ENCODE measurements at regions not wholly inside any gene's neighbourhood (a gene's known extent, or its start where the extent isn't known, plus 50 kb on each side); places are given as distances from the start of the nearest gene placed in this dataset.

DNA sequence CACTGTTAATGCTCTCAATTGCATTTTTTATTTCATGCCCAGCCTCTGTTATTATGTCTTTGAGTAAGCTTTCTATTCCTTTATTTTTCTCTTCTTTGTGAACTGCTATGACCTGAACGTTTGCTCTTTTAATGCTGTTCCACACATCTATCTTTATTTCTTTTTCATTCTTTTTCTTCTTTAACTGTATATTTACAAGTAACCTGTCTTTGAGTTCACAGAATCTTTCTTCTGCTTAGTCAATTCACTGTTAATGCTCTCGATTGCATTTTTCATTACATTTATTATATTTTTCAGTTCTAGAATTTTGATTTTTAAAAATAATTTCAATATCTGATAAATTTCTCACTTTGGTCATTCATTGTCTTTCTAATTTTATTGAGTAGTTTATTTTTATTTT is 316.3 kb upstream of the MEF2C start:
- 74 to 78% methylated on average over 2 of the region's 2 CpGs for WGBS, 2 donors
- TF ChIP-seq, protein P1, sequence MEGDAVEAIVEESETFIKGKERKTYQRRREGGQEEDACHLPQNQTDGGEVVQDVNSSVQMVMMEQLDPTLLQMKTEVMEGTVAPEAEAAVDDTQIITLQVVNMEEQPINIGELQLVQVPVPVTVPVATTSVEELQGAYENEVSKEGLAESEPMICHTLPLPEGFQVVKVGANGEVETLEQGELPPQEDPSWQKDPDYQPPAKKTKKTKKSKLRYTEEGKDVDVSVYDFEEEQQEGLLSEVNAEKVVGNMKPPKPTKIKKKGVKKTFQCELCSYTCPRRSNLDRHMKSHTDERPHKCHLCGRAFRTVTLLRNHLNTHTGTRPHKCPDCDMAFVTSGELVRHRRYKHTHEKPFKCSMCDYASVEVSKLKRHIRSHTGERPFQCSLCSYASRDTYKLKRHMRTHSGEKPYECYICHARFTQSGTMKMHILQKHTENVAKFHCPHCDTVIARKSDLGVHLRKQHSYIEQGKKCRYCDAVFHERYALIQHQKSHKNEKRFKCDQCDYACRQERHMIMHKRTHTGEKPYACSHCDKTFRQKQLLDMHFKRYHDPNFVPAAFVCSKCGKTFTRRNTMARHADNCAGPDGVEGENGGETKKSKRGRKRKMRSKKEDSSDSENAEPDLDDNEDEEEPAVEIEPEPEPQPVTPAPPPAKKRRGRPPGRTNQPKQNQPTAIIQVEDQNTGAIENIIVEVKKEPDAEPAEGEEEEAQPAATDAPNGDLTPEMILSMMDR (IDR thresholded peaks at IDR 0.05): no peak
- no peak for TF ChIP-seq POLR2A (IDR thresholded peaks at IDR 0.05)
- H3K27me3 ChIP-seq: no peaks in the 10 kb centered on the region
- intact Hi-C loops (cut with DNase I): no loop called here
- no peaks in the 10 kb centered on the region for H3K36me3 ChIP-seq
- H3K4me1 ChIP-seq: no peaks in the 10 kb centered on the region
- no peak overlapping the region for H3K27ac ChIP-seq
- H3K4me3 ChIP-seq: no peak overlapping the region
- no peak for DNase-seq
- H3K9me3 ChIP-seq: peaks cover 0 to 15% (median 6%) of the 10 kb centered on the region in 3 donors

DNA sequence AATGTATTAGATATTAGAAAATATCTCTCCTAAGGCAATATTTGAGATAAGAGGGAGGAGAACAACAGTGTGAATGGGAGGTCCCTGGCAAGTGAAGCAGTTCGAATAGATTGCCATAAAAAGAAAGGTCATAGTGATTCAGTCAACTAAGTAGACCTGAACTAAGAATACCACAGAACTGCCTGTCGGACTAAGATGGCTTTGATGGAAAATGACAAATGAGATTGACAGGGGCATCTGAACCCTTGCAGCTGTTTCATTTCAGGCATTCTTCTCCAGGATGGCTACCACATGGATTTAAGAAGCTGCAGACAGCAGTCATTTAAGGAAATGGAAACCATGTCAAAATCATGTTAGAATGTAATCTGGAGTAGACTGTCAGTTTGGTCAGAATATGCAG is 308.4 kb upstream of the MEF2C start:
- Histone ChIP-seq H3K27me3 (no peaks in the 10 kb centered on the region), H3K4me3 (no peak overlapping the region), H3K9me3 (no peaks in the 10 kb centered on the region), H3K36me3 (no peaks in the 10 kb centered on the region), H3K27ac (no peak overlapping the region), H3K4me1 (no peaks in the 10 kb centered on the region)
- intact Hi-C loops (cut with DNase I): no loop called here
- TF ChIP-seq, protein P1 (IDR thresholded peaks at IDR 0.05): no peak
- TF ChIP-seq POLR2A (IDR thresholded peaks at IDR 0.05): no peak
- DNase-seq: no peak
- WGBS, 2 donors: 50 to 74% methylated on average over 2 of the region's 2 CpGs

DNA sequence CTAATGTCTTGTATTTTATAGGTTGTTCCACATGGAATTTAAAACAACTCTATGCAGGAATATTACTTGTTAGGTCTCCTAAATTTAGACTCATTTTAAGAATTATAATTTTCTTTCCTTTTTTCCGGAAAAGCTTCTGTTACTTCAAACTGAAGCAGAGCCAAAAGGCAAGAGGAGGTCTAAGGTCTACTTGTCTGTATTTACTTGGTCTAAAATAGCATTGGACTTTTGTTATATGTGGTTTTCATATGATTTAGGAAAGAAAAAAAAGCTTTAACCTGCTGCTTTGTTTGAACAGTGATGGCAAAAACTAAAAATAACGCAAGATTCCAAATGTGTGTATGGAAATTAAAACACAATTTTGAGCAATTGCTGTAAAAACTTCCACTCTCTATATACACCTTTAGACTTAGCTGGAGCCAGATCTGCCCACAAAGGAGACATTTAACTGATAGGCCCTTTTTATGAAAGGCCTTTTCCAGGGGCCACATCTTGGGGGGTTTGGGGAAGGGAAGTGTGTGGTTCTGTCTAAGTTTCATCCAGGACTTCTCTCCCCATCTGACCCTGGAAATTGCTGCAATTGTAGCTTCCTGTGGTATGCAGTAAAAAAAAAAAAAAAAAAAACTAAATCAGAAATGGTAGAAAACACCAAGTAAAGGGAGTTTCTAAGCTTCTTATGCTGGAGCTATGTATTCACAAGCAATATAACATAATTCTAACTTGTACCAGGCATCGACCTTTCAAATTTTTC is 307.7 kb upstream of the MEF2C start:
- H3K36me3 ChIP-seq: no peaks in the 10 kb centered on the region
- WGBS, 2 donors: 70 to 81% methylated on average over 3 of the region's 3 CpGs
- no peak overlapping the region for H3K4me3 ChIP-seq
- H3K27me3 ChIP-seq: no peaks in the 10 kb centered on the region
- no peak for DNase-seq
- H3K9me3 ChIP-seq: no peaks in the 10 kb centered on the region
- TF ChIP-seq POLR2A (IDR thresholded peaks at IDR 0.05): no peak
- TF ChIP-seq, protein P1 (IDR thresholded peaks at IDR 0.05): no peak
- H3K27ac ChIP-seq: no peak overlapping the region
- intact Hi-C loops (cut with DNase I): no loop called here
- H3K4me1 ChIP-seq: no peaks in the 10 kb centered on the region

DNA sequence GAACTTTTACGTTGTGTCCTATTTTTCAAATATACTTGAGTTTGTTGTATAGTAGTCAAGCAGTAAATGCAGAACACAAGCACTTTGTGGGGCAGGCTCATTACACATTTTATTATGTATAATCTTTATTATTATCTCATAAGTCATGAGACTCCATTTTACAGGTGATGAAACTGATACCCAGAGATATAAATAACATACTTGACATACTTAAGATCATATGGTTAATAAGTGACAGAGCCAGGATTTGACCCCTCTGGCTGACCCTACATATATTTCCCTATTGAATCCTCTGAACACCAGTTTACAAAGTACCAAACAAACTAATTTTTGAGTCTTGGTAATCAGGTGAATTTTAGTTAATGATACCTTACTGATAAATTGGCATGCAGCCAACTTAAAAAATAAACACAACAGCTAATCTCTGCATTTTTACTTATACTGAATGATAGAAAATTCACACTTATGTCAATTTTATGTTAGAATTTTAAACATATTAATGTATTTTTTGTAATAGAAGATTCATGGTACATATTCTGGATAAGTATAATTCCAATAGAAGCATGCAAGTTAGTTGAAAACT is 305.0 kb upstream of the MEF2C start:
- intact Hi-C loops (cut with DNase I): no loop called here
- 93 to 100% methylated on average over 1 of the region's 1 CpG for WGBS, 2 donors
- Histone ChIP-seq H3K4me3 (no peak overlapping the region), H3K4me1 (no peaks in the 10 kb centered on the region), H3K27ac (no peak overlapping the region), H3K9me3 (no peaks in the 10 kb centered on the region), H3K27me3 (no peaks in the 10 kb centered on the region), H3K36me3 (no peaks in the 10 kb centered on the region)
- DNase-seq: no peak
- TF ChIP-seq, protein P1 (IDR thresholded peaks at IDR 0.05): no peak
- no peak for TF ChIP-seq POLR2A (IDR thresholded peaks at IDR 0.05)

DNA sequence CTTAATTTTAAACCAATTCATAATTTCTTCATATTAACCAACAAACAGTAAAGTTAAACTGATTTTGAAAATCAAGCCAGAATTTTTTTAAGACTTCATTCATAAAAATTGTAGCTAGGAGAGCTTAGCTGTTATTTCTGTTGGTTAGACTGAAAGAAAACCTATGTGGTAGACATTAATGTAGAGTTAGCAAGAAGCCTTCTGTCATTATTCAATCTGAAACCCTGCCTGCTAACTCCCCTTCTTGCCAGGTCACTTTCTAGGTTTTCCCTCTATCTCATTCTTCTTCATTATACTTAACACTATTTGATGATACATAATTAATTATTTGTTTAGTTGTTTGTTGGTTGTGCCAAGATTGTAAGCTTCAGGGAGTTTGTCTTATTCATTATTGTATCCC is 304.3 kb upstream of the MEF2C start:
- intact Hi-C loops (cut with DNase I): no loop called here
- Histone ChIP-seq H3K4me1 (no peaks in the 10 kb centered on the region), H3K27me3 (no peaks in the 10 kb centered on the region), H3K36me3 (no peaks in the 10 kb centered on the region), H3K9me3 (no peaks in the 10 kb centered on the region), H3K27ac (no peak overlapping the region), H3K4me3 (no peak overlapping the region)
- DNase-seq: no peak
- TF ChIP-seq, protein P1 (IDR thresholded peaks at IDR 0.05): no peak
- TF ChIP-seq POLR2A (IDR thresholded peaks at IDR 0.05): no peak
